ENCODE measurements at regions not wholly inside any gene's neighbourhood (a gene's known extent, or its start where the extent isn't known, plus 50 kb on each side); places are given as distances from the start of the nearest gene placed in this dataset.
"Not testable (repeated sequence)": the region's sequence is repeated elsewhere in the genome, so short reads cannot be mapped to it uniquely, and the experiment has no call there.

- not testable (repeated sequence) for H3K36me3 Mint-ChIP-seq; H3K27me3 ChIP-seq (ENCODE audit: control insufficient read depth, insufficient read depth, low read length); H3K9me3 ChIP-seq (ENCODE audit: control insufficient read depth in 2 of 2, low read length in 2 of 2); ATAC-seq (ENCODE audit: low read depth in 2 of 2); H3K4me3 Mint-ChIP-seq; H3K4me3 ChIP-seq (ENCODE audit: low read depth, low read length); H3K4me1 Mint-ChIP-seq; H3K4me1 ChIP-seq (ENCODE audit: control insufficient read depth, insufficient read depth, low read length, poor library complexity, severe bottlenecking); DNase-seq; H3K27ac ChIP-seq (ENCODE audit: insufficient read depth, low read length, poor library complexity, severe bottlenecking); H3K27me3 Mint-ChIP-seq; H3K36me3 ChIP-seq (ENCODE audit: control insufficient read depth, insufficient read depth, low read length); H3K27ac Mint-ChIP-seq; H3K9me3 Mint-ChIP-seq
Observed at GRCh38 chr1:121494796-121495195, 310.0 kb downstream of the SRGAP2C start.

- not testable (repeated sequence) for H3K27ac ChIP-seq (ENCODE audit: insufficient read depth, low read length, poor library complexity, severe bottlenecking); ATAC-seq (ENCODE audit: low read depth in 2 of 2); H3K4me3 ChIP-seq (ENCODE audit: low read depth, low read length); H3K9me3 ChIP-seq (ENCODE audit: control insufficient read depth in 2 of 2, low read length in 2 of 2); H3K4me3 Mint-ChIP-seq; H3K4me1 ChIP-seq (ENCODE audit: control insufficient read depth, insufficient read depth, low read length, poor library complexity, severe bottlenecking); H3K27me3 Mint-ChIP-seq; H3K36me3 Mint-ChIP-seq; H3K27me3 ChIP-seq (ENCODE audit: control insufficient read depth, insufficient read depth, low read length); H3K36me3 ChIP-seq (ENCODE audit: control insufficient read depth, insufficient read depth, low read length); H3K27ac Mint-ChIP-seq; DNase-seq
- peaks cover 0 to 29% (median 18%) of the 10 kb centered on the region in 7 donors for H3K9me3 Mint-ChIP-seq
- peaks cover 9 to 19% (median 13%) of the 10 kb centered on the region in 4 donors for H3K4me1 Mint-ChIP-seq
Observed at GRCh38 chr1:121511455-121511854, 326.7 kb downstream of the SRGAP2C start.

- Mint-ChIP-seq H3K4me3 (peak overlapping the region in 1 of 4 donors; percentile 74), H3K4me1 (peaks cover 11 to 22% (median 16%) of the 10 kb centered on the region in 4 donors), H3K9me3 (peaks cover 0 to 29% (median 18%) of the 10 kb centered on the region in 7 donors)
- not testable (repeated sequence) for ATAC-seq (ENCODE audit: low read depth in 2 of 2); H3K9me3 ChIP-seq (ENCODE audit: control insufficient read depth in 2 of 2, low read length in 2 of 2); H3K27me3 Mint-ChIP-seq; DNase-seq; H3K27ac ChIP-seq (ENCODE audit: insufficient read depth, low read length, poor library complexity, severe bottlenecking); H3K27me3 ChIP-seq (ENCODE audit: control insufficient read depth, insufficient read depth, low read length); H3K4me1 ChIP-seq (ENCODE audit: control insufficient read depth, insufficient read depth, low read length, poor library complexity, severe bottlenecking); H3K36me3 Mint-ChIP-seq; H3K36me3 ChIP-seq (ENCODE audit: control insufficient read depth, insufficient read depth, low read length); H3K27ac Mint-ChIP-seq; H3K4me3 ChIP-seq (ENCODE audit: low read depth, low read length)
Observed at GRCh38 chr1:121511876-121512275, 327.1 kb downstream of the SRGAP2C start.

- Mint-ChIP-seq H3K27ac (peak overlapping the region; percentile 52 to 74 (median 62)), H3K4me1 (peaks cover 12 to 51% (median 39%) of the 10 kb centered on the region in 4 donors), H3K4me3 (peak overlapping the region in 1 of 4 donors; percentile 62), H3K36me3 (no peaks in the 10 kb centered on the region), H3K27me3 (peaks cover 4% of the 10 kb centered on the region), H3K9me3 (peaks cover 0 to 10% (median 4%) of the 10 kb centered on the region in 7 donors)
- Histone ChIP-seq H3K4me3 (ENCODE audit: low read depth, low read length) (no peak overlapping the region), H3K36me3 (ENCODE audit: control insufficient read depth, insufficient read depth, low read length) (no peaks in the 10 kb centered on the region), H3K27me3 (ENCODE audit: control insufficient read depth, insufficient read depth, low read length) (no peaks in the 10 kb centered on the region), H3K9me3 (ENCODE audit: control insufficient read depth in 2 of 2, low read length in 2 of 2) (peaks cover 3 to 4% of the 10 kb centered on the region in 2 experiments), H3K4me1 (ENCODE audit: control insufficient read depth, insufficient read depth, low read length, poor library complexity, severe bottlenecking) (peaks cover 37% of the 10 kb centered on the region), H3K27ac (ENCODE audit: insufficient read depth, low read length, poor library complexity, severe bottlenecking) (no peak overlapping the region)
- no peak for ATAC-seq (ENCODE audit: low read depth in 2 of 2)
- DNase-seq: no peak
Observed at GRCh38 chr1:121515235-121515634, 330.5 kb downstream of the SRGAP2C start.

- DNase-seq: peak in 2 of 3 donors; percentile 63 to 77
Observed at GRCh38 chr1:121516234-121516967, 331.6 kb downstream of the SRGAP2C start.

GRCh38 chr1:121517586-121518230, 332.9 kb downstream of the SRGAP2C start:
- H3K27ac ChIP-seq (ENCODE audit: insufficient read depth, low read length, poor library complexity, severe bottlenecking): no peak overlapping the region
- H3K36me3 ChIP-seq (ENCODE audit: control insufficient read depth, insufficient read depth, low read length): no peaks in the 10 kb centered on the region
- peaks cover 0 to 4% (median 0%) of the 10 kb centered on the region in 7 donors for H3K9me3 Mint-ChIP-seq
- peak overlapping the region; percentile 62 to 94 (median 84) for H3K4me3 Mint-ChIP-seq
- peaks cover 37% of the 10 kb centered on the region for H3K4me1 ChIP-seq (ENCODE audit: control insufficient read depth, insufficient read depth, low read length, poor library complexity, severe bottlenecking)
- H3K27me3 Mint-ChIP-seq: peaks cover 4% of the 10 kb centered on the region
- H3K4me1 Mint-ChIP-seq: peaks cover 12 to 64% (median 48%) of the 10 kb centered on the region in 4 donors
- peak overlapping the region in 2 of 3 donors; percentile 74 to 93 for H3K27ac Mint-ChIP-seq
- no peaks in the 10 kb centered on the region for H3K27me3 ChIP-seq (ENCODE audit: control insufficient read depth, insufficient read depth, low read length)
- H3K4me3 ChIP-seq (ENCODE audit: low read depth, low read length): peak overlapping the region; percentile 89
- DNase-seq: no peak
- ATAC-seq (ENCODE audit: low read depth in 2 of 2): no peak
- H3K9me3 ChIP-seq (ENCODE audit: control insufficient read depth in 2 of 2, low read length in 2 of 2): no peaks in the 10 kb centered on the region
- no peaks in the 10 kb centered on the region for H3K36me3 Mint-ChIP-seq

More at GRCh38 chr1:121516234-121516967, 331.6 kb downstream of the SRGAP2C start:
- Histone ChIP-seq H3K4me1 (ENCODE audit: control insufficient read depth, insufficient read depth, low read length, poor library complexity, severe bottlenecking) (peaks cover 37% of the 10 kb centered on the region), H3K36me3 (ENCODE audit: control insufficient read depth, insufficient read depth, low read length) (no peaks in the 10 kb centered on the region), H3K4me3 (ENCODE audit: low read depth, low read length) (peak overlapping the region; percentile 84), H3K27me3 (ENCODE audit: control insufficient read depth, insufficient read depth, low read length) (no peaks in the 10 kb centered on the region), H3K9me3 (ENCODE audit: control insufficient read depth in 2 of 2, low read length in 2 of 2) (peaks cover 0 to 2% of the 10 kb centered on the region in 2 experiments), H3K27ac (ENCODE audit: insufficient read depth, low read length, poor library complexity, severe bottlenecking) (peak overlapping the region; percentile 62)
- Mint-ChIP-seq H3K27ac (peak overlapping the region; percentile 74 to 93 (median 83)), H3K27me3 (peaks cover 4% of the 10 kb centered on the region), H3K9me3 (peaks cover 0 to 4% (median 0%) of the 10 kb centered on the region in 7 donors), H3K36me3 (no peaks in the 10 kb centered on the region), H3K4me3 (peak overlapping the region; percentile 62 to 86 (median 82)), H3K4me1 (peaks cover 12 to 58% (median 46%) of the 10 kb centered on the region in 4 donors)
- peak; percentile 26 to 31 for ATAC-seq (ENCODE audit: low read depth in 2 of 2)

- Histone ChIP-seq H3K4me3 (ENCODE audit: low read depth, low read length) (peak overlapping the region; percentile 89), H3K9me3 (ENCODE audit: control insufficient read depth in 2 of 2, low read length in 2 of 2) (no peaks in the 10 kb centered on the region), H3K4me1 (ENCODE audit: control insufficient read depth, insufficient read depth, low read length, poor library complexity, severe bottlenecking) (peaks cover 37% of the 10 kb centered on the region), H3K36me3 (ENCODE audit: control insufficient read depth, insufficient read depth, low read length) (no peaks in the 10 kb centered on the region), H3K27ac (ENCODE audit: insufficient read depth, low read length, poor library complexity, severe bottlenecking) (peak overlapping the region; percentile 74), H3K27me3 (ENCODE audit: control insufficient read depth, insufficient read depth, low read length) (no peaks in the 10 kb centered on the region)
- ATAC-seq (ENCODE audit: low read depth in 2 of 2) (no peak), DNase-seq (no peak)
- Mint-ChIP-seq H3K4me3 (peak overlapping the region; percentile 62 to 94 (median 84)), H3K9me3 (peaks cover 0 to 4% (median 0%) of the 10 kb centered on the region in 7 donors), H3K27ac (peak overlapping the region; percentile 93 to 94 (median 94)), H3K36me3 (peaks cover 2% of the 10 kb centered on the region), H3K27me3 (peaks cover 4% of the 10 kb centered on the region), H3K4me1 (peaks cover 12 to 64% (median 50%) of the 10 kb centered on the region in 4 donors)
Observed at GRCh38 chr1:121518726-121519041, 333.9 kb downstream of the SRGAP2C start.

Data from CD4-positive, CD25-positive, alpha-beta regulatory T cell (primary cell).